ENCODE measurements at regions not wholly inside any gene's neighbourhood (a gene's known extent, or its start where the extent isn't known, plus 50 kb on each side); places are given as distances from the start of the nearest gene placed in this dataset.
A peak's percentile ranks its signal among the peaks of the same experiment; 100 is the strongest.

GRCh38 chr9:106478727-106479126 is 384.2 kb upstream of the ZNF462 start:
- Histone ChIP-seq H3K4me3 (ENCODE audit: low read depth in 1 of 3, low read length in 3 of 3) (no peak overlapping the region), H3K27ac (ENCODE audit: low read depth in 1 of 2, low read length in 2 of 2) (no peak overlapping the region), H3K36me3 (ENCODE audit: control insufficient read depth in 4 of 4, insufficient read depth in 3 of 4, low read depth in 1 of 4, low read length in 3 of 4) (no peaks in the 10 kb centered on the region), H3K27me3 (ENCODE audit: control insufficient read depth in 4 of 4, insufficient read depth in 4 of 4, low read length in 3 of 4) (no peaks in the 10 kb centered on the region), H3K9ac (ENCODE audit: low read depth in 1 of 2, low read length in 2 of 2) (no peak overlapping the region), H3K4me1 (ENCODE audit: control insufficient read depth in 4 of 4, insufficient read depth in 4 of 4, low read length in 3 of 4) (peaks cover 0 to 18% (median 14%) of the 10 kb centered on the region in 4 donors), H3K9me3 (ENCODE audit: control insufficient read depth in 4 of 4, low read length in 3 of 4) (no peaks in the 10 kb centered on the region)
- DNase-seq (ENCODE audit: low spot score), result no peak
- TF ChIP-seq HNF4G (IDR thresholded peaks at IDR 0.05) (no peak), MAX (IDR thresholded peaks at IDR 0.05) (no peak), SP1 (IDR thresholded peaks at IDR 0.05) (no peak), GABPA (IDR thresholded peaks at IDR 0.05 in 1 of 2, conservative IDR thresholded peaks at IDR 0.05 in 1 of 2) (no peak), NR2F2 (IDR thresholded peaks at IDR 0.05) (no peak), RXRA (IDR thresholded peaks at IDR 0.05) (no peak), ZBTB33 (IDR thresholded peaks at IDR 0.05) (no peak), EGR1 (IDR thresholded peaks at IDR 0.05; ENCODE audit: low read depth in 2 of 2) (no peak), CTCF (IDR thresholded peaks at IDR 0.05; ENCODE audit: low read depth, low read length, missing input control) (no peak), HNF4A (conservative IDR thresholded peaks at IDR 0.05) (no peak), JUND (IDR thresholded peaks at IDR 0.05) (no peak), YY1 (IDR thresholded peaks at IDR 0.05) (no peak), ATF3 (IDR thresholded peaks at IDR 0.05) (no peak)
- 72% methylated on average over 2 of the region's 2 CpGs for WGBS

- Histone ChIP-seq H3K36me3 (ENCODE audit: control insufficient read depth in 4 of 4, insufficient read depth in 3 of 4, low read depth in 1 of 4, low read length in 3 of 4) (no peaks in the 10 kb centered on the region), H3K4me1 (ENCODE audit: control insufficient read depth in 4 of 4, insufficient read depth in 4 of 4, low read length in 3 of 4) (peaks cover 0 to 18% (median 14%) of the 10 kb centered on the region in 4 donors), H3K9ac (ENCODE audit: low read depth in 1 of 2, low read length in 2 of 2) (no peak overlapping the region), H3K27me3 (ENCODE audit: control insufficient read depth in 4 of 4, insufficient read depth in 4 of 4, low read length in 3 of 4) (no peaks in the 10 kb centered on the region), H3K27ac (ENCODE audit: low read depth in 1 of 2, low read length in 2 of 2) (no peak overlapping the region), H3K4me3 (ENCODE audit: low read depth in 1 of 3, low read length in 3 of 3) (no peak overlapping the region), H3K9me3 (ENCODE audit: control insufficient read depth in 4 of 4, low read length in 3 of 4) (no peaks in the 10 kb centered on the region)
- DNase-seq (ENCODE audit: low spot score), result no peak
- TF ChIP-seq RAD21 (IDR thresholded peaks at IDR 0.05), result peak in 1 of 2 donors; percentile 11
- peak; percentile 13 for TF ChIP-seq SP1 (IDR thresholded peaks at IDR 0.05)
- TF ChIP-seq ZBTB33 (IDR thresholded peaks at IDR 0.05), result no peak
- TF ChIP-seq HNF4A (conservative IDR thresholded peaks at IDR 0.05), result peak; percentile 34 to 58
- TF ChIP-seq GABPA (IDR thresholded peaks at IDR 0.05 in 1 of 2, conservative IDR thresholded peaks at IDR 0.05 in 1 of 2), result no peak
- TF ChIP-seq RXRA (IDR thresholded peaks at IDR 0.05), result peak in 1 of 2 donors; percentile 26
- TF ChIP-seq FOXA2 (IDR thresholded peaks at IDR 0.05), result no peak
- no peak for TF ChIP-seq JUND (IDR thresholded peaks at IDR 0.05)
- TF ChIP-seq HNF4G (IDR thresholded peaks at IDR 0.05), result no peak
- 25% methylated on average over 5 of the region's 5 CpGs for WGBS
Measured at GRCh38 chr9:106479679-106480078, 383.3 kb upstream of the ZNF462 start.

Measured in liver (tissue), 8 donors.